ENCODE measurements at regions not wholly inside any gene's neighbourhood (a gene's known extent, or its start where the extent isn't known, plus 50 kb on each side); places are given as distances from the start of the nearest gene placed in this dataset.

DNA sequence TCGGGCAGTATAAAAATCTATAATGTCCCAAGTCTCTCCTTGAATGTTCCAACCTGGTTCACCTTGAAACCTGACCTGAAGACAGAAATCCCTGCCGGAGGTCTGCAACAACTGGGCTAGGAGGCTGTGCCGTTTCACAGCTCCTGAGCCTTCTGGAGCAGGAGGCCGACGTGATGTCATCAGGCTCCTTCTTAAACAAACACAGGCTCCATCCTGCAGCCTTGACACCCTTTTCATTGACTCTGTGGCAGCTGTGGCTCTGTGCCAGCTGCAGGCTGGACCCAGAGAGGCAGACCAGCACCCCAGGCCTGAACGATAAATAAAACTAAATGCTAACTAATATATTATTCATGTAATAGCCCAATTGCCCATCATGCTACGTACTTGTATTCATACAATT lies 483.9 kb downstream of the CD83 start:
- no peaks in the 10 kb centered on the region for H3K79me2 ChIP-seq (ENCODE audit: insufficient read depth, low read length)

DNA sequence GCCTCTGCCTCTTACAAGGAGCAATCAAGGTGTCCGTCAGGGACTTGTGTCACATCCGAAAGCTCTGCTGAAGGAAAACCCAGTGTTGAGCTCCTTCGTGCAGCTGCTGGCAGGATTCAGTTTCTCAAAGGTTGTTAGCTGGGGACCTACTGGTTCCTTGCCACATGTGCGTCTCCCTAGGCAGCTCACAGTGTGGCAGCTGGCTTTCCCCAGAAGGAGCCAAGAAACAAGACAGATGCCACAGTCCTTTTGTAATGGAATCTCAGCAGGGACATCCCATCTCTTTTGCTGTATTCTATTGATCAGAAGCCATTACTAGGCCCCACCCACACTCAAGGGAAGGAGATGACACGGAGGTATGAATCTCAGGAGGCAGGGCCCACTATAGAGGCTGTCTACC lies 488.8 kb downstream of the CD83 start:
- Histone ChIP-seq H3K36me3 (ENCODE audit: insufficient read depth, low read length) (no peaks in the 10 kb centered on the region), H3K27me3 (ENCODE audit: insufficient read depth, low read length) (no peaks in the 10 kb centered on the region), H3K79me2 (ENCODE audit: insufficient read depth, low read length) (no peaks in the 10 kb centered on the region), H2AFZ (ENCODE audit: low read depth, low read length) (no peak overlapping the region), H3K27ac (ENCODE audit: low read depth, low read length) (no peak overlapping the region), H3K4me1 (ENCODE audit: insufficient read depth, low read length) (no peaks in the 10 kb centered on the region), H3K4me3 (ENCODE audit: insufficient read depth, low read depth, low read length) (no peak overlapping the region), H3K9me3 (ENCODE audit: insufficient read depth, low read depth, low read length) (no peaks in the 10 kb centered on the region), H4K20me1 (ENCODE audit: insufficient read depth, low read length) (no peaks in the 10 kb centered on the region), H3K4me2 (ENCODE audit: low read length) (no peak overlapping the region), H3K9ac (ENCODE audit: low read length) (no peak overlapping the region)
- no peak overlapping the region for H3K4me3 Mint-ChIP-seq (ENCODE audit: unreplicated experiment)
- no peak for FAIRE-seq
- H3K27ac Mint-ChIP-seq (ENCODE audit: unreplicated experiment) = no peak overlapping the region
- DNase-seq (ENCODE audit: low read depth) = no peak
- H3K4me1 Mint-ChIP-seq (ENCODE audit: low read depth, unreplicated experiment) = no peaks in the 10 kb centered on the region
- H3K9me3 Mint-ChIP-seq (ENCODE audit: unreplicated experiment) = no peaks in the 10 kb centered on the region
- H3K27me3 Mint-ChIP-seq (ENCODE audit: low read depth, unreplicated experiment) = peaks cover 4% of the 10 kb centered on the region
- H3K36me3 Mint-ChIP-seq (ENCODE audit: low read depth, unreplicated experiment) = no peaks in the 10 kb centered on the region
- TF ChIP-seq, protein P1, sequence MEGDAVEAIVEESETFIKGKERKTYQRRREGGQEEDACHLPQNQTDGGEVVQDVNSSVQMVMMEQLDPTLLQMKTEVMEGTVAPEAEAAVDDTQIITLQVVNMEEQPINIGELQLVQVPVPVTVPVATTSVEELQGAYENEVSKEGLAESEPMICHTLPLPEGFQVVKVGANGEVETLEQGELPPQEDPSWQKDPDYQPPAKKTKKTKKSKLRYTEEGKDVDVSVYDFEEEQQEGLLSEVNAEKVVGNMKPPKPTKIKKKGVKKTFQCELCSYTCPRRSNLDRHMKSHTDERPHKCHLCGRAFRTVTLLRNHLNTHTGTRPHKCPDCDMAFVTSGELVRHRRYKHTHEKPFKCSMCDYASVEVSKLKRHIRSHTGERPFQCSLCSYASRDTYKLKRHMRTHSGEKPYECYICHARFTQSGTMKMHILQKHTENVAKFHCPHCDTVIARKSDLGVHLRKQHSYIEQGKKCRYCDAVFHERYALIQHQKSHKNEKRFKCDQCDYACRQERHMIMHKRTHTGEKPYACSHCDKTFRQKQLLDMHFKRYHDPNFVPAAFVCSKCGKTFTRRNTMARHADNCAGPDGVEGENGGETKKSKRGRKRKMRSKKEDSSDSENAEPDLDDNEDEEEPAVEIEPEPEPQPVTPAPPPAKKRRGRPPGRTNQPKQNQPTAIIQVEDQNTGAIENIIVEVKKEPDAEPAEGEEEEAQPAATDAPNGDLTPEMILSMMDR (IDR thresholded peaks at IDR 0.05; ENCODE audit: insufficient read depth, low read depth, low read length) = no peak
- no peak for TF ChIP-seq EZH2 (IDR thresholded peaks at IDR 0.05; ENCODE audit: insufficient read depth, low read length)

More for the DNA sequence above, 483.9 kb downstream of the CD83 start:
- no peaks in the 10 kb centered on the region for H3K36me3 Mint-ChIP-seq (ENCODE audit: low read depth, unreplicated experiment)
- H3K4me1 ChIP-seq (ENCODE audit: insufficient read depth, low read length) = no peaks in the 10 kb centered on the region
- H3K4me2 ChIP-seq (ENCODE audit: low read length) = no peak overlapping the region
- no peak for DNase-seq (ENCODE audit: low read depth)
- H3K9me3 ChIP-seq (ENCODE audit: insufficient read depth, low read depth, low read length) = no peaks in the 10 kb centered on the region
- H3K9ac ChIP-seq (ENCODE audit: low read length) = no peak overlapping the region
- no peaks in the 10 kb centered on the region for H3K27me3 ChIP-seq (ENCODE audit: insufficient read depth, low read length)
- peaks cover 4% of the 10 kb centered on the region for H3K9me3 Mint-ChIP-seq (ENCODE audit: unreplicated experiment)
- H3K4me1 Mint-ChIP-seq (ENCODE audit: low read depth, unreplicated experiment) = no peaks in the 10 kb centered on the region
- no peaks in the 10 kb centered on the region for H4K20me1 ChIP-seq (ENCODE audit: insufficient read depth, low read length)
- no peak overlapping the region for H3K4me3 Mint-ChIP-seq (ENCODE audit: unreplicated experiment)
- no peaks in the 10 kb centered on the region for H3K36me3 ChIP-seq (ENCODE audit: insufficient read depth, low read length)
- H3K27ac ChIP-seq (ENCODE audit: low read depth, low read length) = no peak overlapping the region
- FAIRE-seq = no peak
- H2AFZ ChIP-seq (ENCODE audit: low read depth, low read length) = no peak overlapping the region
- H3K4me3 ChIP-seq (ENCODE audit: insufficient read depth, low read depth, low read length) = no peak overlapping the region
- no peak overlapping the region for H3K27ac Mint-ChIP-seq (ENCODE audit: unreplicated experiment)
- TF ChIP-seq, protein P1 (IDR thresholded peaks at IDR 0.05; ENCODE audit: insufficient read depth, low read depth, low read length) = no peak
- no peak for TF ChIP-seq EZH2 (IDR thresholded peaks at IDR 0.05; ENCODE audit: insufficient read depth, low read length)
- H3K27me3 Mint-ChIP-seq (ENCODE audit: low read depth, unreplicated experiment) = peaks cover 4% of the 10 kb centered on the region

DNA sequence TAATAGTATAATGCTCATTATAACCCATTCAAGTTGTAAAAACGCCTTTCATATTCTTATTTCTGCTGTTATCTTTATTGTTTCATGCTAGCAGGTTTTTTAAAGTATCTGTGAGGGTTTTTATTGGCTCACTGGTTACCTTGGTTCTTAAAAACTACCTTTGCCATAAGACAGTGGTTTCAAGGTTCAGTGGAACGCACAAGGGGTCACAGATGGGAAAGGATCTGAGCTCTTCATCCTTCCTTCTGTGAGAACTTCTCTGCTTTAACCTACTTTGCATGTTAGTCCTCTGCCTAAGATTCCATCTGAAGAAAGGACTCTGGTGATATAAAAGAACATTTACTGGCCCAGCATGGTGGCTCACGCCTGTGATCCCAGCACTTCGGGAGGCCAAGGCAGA lies 492.6 kb downstream of the CD83 start:
- DNase-seq (ENCODE audit: low read depth) (no peak), FAIRE-seq (no peak)
- H3K79me2 ChIP-seq (ENCODE audit: insufficient read depth, low read length) = no peaks in the 10 kb centered on the region
- no peak overlapping the region for H3K27ac ChIP-seq (ENCODE audit: low read depth, low read length)
- H3K36me3 Mint-ChIP-seq (ENCODE audit: low read depth, unreplicated experiment) = no peaks in the 10 kb centered on the region
- H2AFZ ChIP-seq (ENCODE audit: low read depth, low read length) = no peak overlapping the region
- H3K27me3 Mint-ChIP-seq (ENCODE audit: low read depth, unreplicated experiment) = no peaks in the 10 kb centered on the region
- H3K4me1 Mint-ChIP-seq (ENCODE audit: low read depth, unreplicated experiment) = peaks cover 12% of the 10 kb centered on the region
- no peaks in the 10 kb centered on the region for H4K20me1 ChIP-seq (ENCODE audit: insufficient read depth, low read length)
- no peak overlapping the region for H3K4me3 ChIP-seq (ENCODE audit: insufficient read depth, low read depth, low read length)
- H3K9ac ChIP-seq (ENCODE audit: low read length) = no peak overlapping the region
- TF ChIP-seq EZH2 (IDR thresholded peaks at IDR 0.05; ENCODE audit: insufficient read depth, low read length) = no peak
- TF ChIP-seq, protein P1 (IDR thresholded peaks at IDR 0.05; ENCODE audit: insufficient read depth, low read depth, low read length) = no peak
- no peaks in the 10 kb centered on the region for H3K27me3 ChIP-seq (ENCODE audit: insufficient read depth, low read length)
- H3K36me3 ChIP-seq (ENCODE audit: insufficient read depth, low read length) = no peaks in the 10 kb centered on the region
- H3K4me1 ChIP-seq (ENCODE audit: insufficient read depth, low read length) = peaks cover 7% of the 10 kb centered on the region
- no peak overlapping the region for H3K4me3 Mint-ChIP-seq (ENCODE audit: unreplicated experiment)
- no peak overlapping the region for H3K27ac Mint-ChIP-seq (ENCODE audit: unreplicated experiment)
- H3K4me2 ChIP-seq (ENCODE audit: low read length) = no peak overlapping the region
- peaks cover 4% of the 10 kb centered on the region for H3K9me3 Mint-ChIP-seq (ENCODE audit: unreplicated experiment)
- no peaks in the 10 kb centered on the region for H3K9me3 ChIP-seq (ENCODE audit: insufficient read depth, low read depth, low read length)
